Right ventricle myocardium inferior (tissue), 1 donor: ENCODE measurements at regions not wholly inside any gene's neighbourhood (a gene's known extent, or its start where the extent isn't known, plus 50 kb on each side); places are given as distances from the start of the nearest gene placed in this dataset.
"Not testable (repeated sequence)": the region's sequence is repeated elsewhere in the genome, so short reads cannot be mapped to it uniquely, and the experiment has no call there.

Source experiments
- ATAC-seq: fragments of 200-7000 bp; cut with Tn5 transposase; one replicate; pipeline ENCODE4 v1.9.1; 2020; ENCODE audit warnings: mild to moderate bottlenecking, moderate library complexity
- DNase-seq: peaks from one replicate; pipeline ENCODE4 v3.0.0; 2021; ENCODE audit errors: missing footprints
- intact Hi-C: fragments of 100-400 bp; cut with DNase I; formaldehyde crosslinking; loops from one replicate; pipeline ENCODE4 v1.11.0; 2022
- donor health status: DM: no; HTN: yes; CAD: no; lungs with severe emphysema.

- ATAC-seq, result no peak
Observed at GRCh38 chr6:150676772-150677171, 77.1 kb downstream of the PLEKHG1 start.

DNA sequence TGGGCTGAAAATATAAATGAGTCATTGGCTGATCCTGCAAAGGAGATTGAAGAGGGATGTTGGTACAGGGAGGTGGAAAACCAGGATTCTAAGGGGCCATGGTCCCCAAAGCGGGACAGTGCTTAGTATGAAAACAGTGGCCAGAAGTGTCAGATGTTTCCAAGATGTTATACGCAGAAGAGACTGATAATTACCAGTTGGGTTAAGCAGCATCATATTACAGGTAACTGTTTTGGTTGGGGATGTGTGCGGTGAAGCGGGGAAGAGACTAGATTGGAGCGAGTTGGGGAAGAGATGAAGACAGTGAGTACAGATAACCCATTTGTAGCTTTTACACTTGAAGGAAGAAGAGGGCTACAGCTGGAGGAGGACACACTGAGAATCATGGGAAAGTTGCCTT, 80.8 kb downstream of the PLEKHG1 start:
- ATAC-seq (no peak), DNase-seq (no peak)
- intact Hi-C loops, result loop anchor here (5.0 kb wide), 2 partner anchors 78 to 263 kb away; no protein-coding TSS in a partner anchor

More at GRCh38 chr6:150676772-150677171, 77.1 kb downstream of the PLEKHG1 start:
- no peak for DNase-seq
- intact Hi-C loops, result no loop called here

GRCh38 chr6:150681578-150682395, 82.1 kb downstream of the PLEKHG1 start:
- intact Hi-C loops, result loop anchor here (5.0 kb wide), 2 partner anchors 79 to 264 kb away; no protein-coding TSS in a partner anchor
- ATAC-seq, result no peak
- DNase-seq, result no peak

GRCh38 chr6:150683320-150683719, 83.6 kb downstream of the PLEKHG1 start:
- intact Hi-C loops, result loop anchor here (5.0 kb wide), 2 partner anchors 81 to 266 kb away; no protein-coding TSS in a partner anchor
- DNase-seq, result no peak
- peak; percentile 51 for ATAC-seq

DNA sequence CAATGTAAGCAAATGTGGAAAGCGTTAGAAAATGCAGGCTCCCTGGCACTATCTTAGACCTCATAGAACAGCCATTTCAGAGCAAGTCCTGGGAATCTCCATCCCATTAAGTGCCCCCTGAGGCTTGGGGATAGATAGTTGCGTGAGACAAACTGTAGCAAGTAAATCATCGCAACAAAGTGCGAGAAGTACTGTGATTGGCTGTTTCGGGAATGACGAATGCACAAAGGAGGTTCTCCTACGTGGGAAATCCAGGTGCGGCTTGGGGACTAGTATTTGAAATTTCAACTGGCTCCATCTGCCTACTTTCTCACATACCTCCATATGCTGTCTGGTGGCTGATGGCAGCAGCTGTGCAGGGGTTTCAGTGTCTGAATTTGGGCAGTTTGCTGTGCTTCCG, 84.5 kb downstream of the PLEKHG1 start:
- ATAC-seq (no peak), DNase-seq (no peak)
- intact Hi-C loops, result loop anchor here (5.0 kb wide), 2 partner anchors 82 to 267 kb away; no protein-coding TSS in a partner anchor

GRCh38 chr6:150684714-150685459, 85.2 kb downstream of the PLEKHG1 start:
- DNase-seq (no peak), ATAC-seq (peak; percentile 20)
- intact Hi-C loops, result loop anchor here (5.0 kb wide), 4 partner anchors 33 to 268 kb away; no protein-coding TSS in a partner anchor

DNA sequence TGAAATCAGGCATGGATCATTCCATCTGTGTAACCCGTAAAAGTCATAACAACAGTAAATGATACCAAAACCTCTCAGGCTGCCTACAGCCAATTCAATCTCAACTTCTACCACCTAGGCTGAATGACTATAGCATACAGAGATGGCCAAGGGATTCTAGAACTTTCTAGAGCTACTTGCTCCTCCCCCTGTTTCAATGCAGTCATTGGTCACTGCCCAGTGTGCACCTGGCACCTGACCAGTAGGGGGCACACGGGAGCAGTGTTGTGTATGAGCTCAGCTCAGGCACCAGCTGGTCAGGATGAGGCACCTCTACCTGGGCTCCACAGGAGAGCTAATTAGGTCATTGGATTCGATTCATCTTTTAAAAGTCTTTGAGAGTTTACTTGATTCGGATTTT, 86.2 kb downstream of the PLEKHG1 start:
- intact Hi-C loops, result loop anchor here (5.0 kb wide), 2 partner anchors 34 to 126 kb away; no protein-coding TSS in a partner anchor
- no peak for ATAC-seq
- DNase-seq, result no peak

DNA sequence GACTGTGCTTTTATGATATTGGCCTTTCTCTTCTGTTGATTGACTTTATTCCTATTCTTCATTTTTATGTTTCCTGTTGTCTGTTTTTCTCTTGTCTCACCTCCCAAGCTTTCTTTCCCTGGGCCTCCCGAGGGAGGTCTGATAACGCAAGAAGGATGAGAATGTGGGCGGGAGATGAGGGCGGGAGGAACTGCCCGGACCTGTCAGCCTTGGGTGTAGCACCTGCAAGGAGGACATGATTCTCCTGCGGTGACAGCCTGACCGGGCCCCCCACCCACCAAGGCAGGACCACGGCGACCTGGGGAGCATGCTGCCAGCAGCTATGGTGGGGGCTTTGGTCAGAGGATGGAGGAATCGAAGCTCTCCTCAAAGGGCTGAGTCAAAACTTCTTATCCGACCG, 86.9 kb downstream of the PLEKHG1 start:
- DNase-seq (no peak), ATAC-seq (no peak)
- intact Hi-C loops, result loop anchor here (5.0 kb wide), 2 partner anchors 34 to 126 kb away; no protein-coding TSS in a partner anchor

DNA sequence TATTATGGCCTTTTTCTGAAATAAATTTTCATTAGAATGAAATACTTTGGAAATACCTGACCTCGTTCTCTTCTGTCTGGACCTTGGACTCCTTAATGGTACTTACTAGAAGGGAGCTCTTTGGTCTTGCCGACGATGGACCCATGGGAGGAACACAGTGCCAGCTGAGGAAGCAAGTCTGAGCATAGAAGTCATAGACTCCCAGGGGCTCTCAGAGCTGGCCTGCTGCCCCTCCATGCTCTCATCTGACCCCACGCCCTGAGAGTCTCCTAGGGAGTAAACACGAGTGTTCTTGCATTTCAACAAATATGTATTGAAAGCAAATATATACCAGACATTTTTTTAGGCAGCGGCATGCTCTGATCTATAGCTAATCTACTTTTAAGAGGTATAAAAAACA, 87.8 kb downstream of the PLEKHG1 start:
- peak; percentile 87 for ATAC-seq
- intact Hi-C loops, result loop anchor here (5.0 kb wide), 2 partner anchors 35 to 125 kb away; no protein-coding TSS in a partner anchor
- DNase-seq, result peak; percentile 81

DNA sequence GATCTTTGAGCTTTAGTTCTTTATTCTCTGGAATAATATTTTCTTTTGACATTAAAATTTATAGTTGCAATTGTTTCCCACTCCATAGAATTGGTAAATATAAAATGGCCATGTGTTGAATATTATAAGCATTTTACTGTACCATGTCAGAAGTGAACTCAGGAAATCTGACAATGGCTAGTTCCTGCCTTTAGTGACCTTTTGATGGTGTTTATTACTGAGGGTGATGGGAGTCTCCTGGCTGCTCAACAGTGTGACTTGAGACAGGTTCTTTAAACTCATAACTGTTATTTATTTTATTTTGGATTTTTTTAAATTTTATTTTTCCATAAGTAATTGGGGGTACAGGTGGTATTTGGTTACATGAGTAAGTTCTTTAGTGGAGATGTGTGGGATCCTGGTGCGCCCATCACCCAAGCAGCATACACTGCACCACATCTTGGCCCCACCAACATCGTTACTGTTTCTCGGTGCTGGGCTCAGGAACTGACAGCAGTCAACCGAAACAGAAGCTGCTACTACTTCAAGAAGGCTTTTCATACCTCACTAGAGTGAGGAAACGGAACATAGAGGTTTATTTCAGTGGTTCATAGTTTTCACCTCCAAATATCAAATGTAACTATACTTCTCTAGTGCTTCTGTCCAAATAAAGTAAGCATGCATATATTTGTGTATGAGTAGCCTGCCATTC, 90.4 kb downstream of the PLEKHG1 start:
- intact Hi-C loops, result loop anchor here (5.0 kb wide), 2 partner anchors 38 to 122 kb away; no protein-coding TSS in a partner anchor

GRCh38 chr6:150690681-150691080, 91.0 kb downstream of the PLEKHG1 start:
- ATAC-seq, result no peak
- no peak for DNase-seq
- intact Hi-C loops, result no loop called here

More for the DNA sequence above, 90.4 kb downstream of the PLEKHG1 start:
- DNase-seq, result no peak
- no peak for ATAC-seq

GRCh38 chr6:150691463-150691862, 91.8 kb downstream of the PLEKHG1 start:
- intact Hi-C loops, result no loop called here
- ATAC-seq, result no peak
- no peak for DNase-seq

DNA sequence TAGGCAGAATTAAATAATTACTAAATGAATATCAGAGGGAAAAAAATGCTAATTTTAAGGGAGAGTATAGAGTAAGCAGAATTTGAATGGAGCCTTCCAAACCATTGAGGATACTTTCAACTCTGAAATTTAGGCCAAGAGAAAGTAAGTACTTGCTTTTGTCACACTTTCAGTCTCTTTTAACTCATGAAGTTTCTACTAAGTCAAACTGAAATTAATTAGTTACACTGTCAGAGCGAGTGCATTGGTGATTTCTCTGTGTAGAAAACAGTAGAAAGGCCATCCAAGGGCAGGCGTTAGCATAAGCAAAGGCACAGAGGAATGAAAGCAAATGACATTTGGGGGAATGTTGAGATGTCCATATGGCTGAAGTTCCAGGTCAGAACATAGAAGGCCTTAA, 92.9 kb downstream of the PLEKHG1 start:
- intact Hi-C loops, result no loop called here
- DNase-seq (no peak), ATAC-seq (no peak)

DNA sequence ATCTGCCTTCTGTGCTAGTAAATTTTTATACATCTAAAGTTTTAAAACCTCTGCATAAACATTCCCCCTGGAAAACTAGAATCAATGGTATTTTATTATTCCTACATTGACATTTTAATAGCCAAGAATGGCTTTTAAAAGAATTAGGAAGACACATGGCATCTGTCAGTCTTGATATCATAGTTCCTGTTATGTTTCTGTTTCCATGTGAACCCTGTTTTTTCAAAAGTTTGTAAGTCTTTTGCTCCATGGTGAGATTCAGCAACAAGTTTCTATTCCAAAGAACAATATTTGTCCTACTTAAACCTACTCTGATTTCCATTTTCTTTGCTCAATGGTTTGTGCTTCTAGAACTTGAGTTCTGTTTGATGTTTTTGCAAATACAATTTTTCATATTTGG, 95.2 kb downstream of the PLEKHG1 start:
- DNase-seq (no peak), ATAC-seq (no peak)
- intact Hi-C loops, result no loop called here

DNA sequence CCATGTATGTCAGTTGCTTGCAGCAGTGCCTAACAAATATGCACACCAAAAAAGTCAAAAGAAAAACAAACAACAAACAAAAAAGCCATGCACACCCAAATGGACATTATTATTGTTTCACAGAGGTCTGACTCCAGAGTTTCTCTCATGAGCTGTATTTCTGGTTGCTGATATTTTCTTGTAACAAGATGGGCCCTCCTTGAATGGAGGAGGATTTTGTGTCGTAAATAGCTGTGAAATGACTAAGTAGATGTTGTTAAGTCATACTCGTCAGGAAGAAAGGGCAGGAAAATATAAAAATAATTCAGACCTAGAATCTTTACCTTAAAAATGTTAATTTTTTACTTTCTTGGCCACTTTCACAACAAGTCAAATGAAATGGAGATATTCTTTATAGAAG, 96.0 kb downstream of the PLEKHG1 start:
- no peak for DNase-seq
- no peak for ATAC-seq
- intact Hi-C loops, result no loop called here

DNA sequence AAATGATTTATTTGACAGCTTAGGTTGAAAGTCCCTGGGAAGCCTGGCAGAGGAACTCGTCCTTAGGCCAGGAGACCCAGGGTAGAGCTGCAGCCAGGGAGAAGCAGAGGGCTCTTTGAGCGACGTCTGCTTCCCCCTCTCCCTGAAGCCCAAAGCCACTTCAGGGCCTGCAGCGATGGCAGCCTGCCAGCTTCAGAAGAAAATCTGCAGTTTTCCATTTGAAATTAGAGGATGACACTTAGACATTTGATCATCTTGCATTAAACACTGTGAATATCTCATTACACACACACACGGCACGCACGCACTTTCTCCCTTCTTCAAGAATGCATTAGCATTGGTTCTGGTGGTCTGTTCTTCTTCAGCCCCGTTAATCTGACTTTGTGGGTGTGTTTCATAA, 96.5 kb downstream of the PLEKHG1 start:
- DNase-seq, result no peak
- intact Hi-C loops, result no loop called here
- ATAC-seq, result no peak

GRCh38 chr6:150696918-150697317, 97.2 kb downstream of the PLEKHG1 start:
- DNase-seq, intact Hi-C loops, ATAC-seq: not testable (repeated sequence)

GRCh38 chr6:150697515-150697914, 97.8 kb downstream of the PLEKHG1 start:
- intact Hi-C loops, result no loop called here
- DNase-seq, result no peak
- ATAC-seq, result peak; percentile 87

GRCh38 chr6:150698391-150698790, 98.7 kb downstream of the PLEKHG1 start:
- ATAC-seq, result no peak
- DNase-seq, result no peak
- intact Hi-C loops, result no loop called here
